NCI-H524 treated with DMSO at 0.1 percent for 48 hours (cell line): ENCODE measurements at regions not wholly inside any gene's neighbourhood (a gene's known extent, or its start where the extent isn't known, plus 50 kb on each side); places are given as distances from the start of the nearest gene placed in this dataset.
"Not testable (repeated sequence)": the region's sequence is repeated elsewhere in the genome, so short reads cannot be mapped to it uniquely, and the experiment has no call there.

Experiments used
- DNase-seq: peaks from one replicate; lab custom pipeline; 2025; lab: John Stamatoyannopoulos, UW

- not testable (repeated sequence) for DNase-seq
Measured at GRCh38 chrX:90575155-90575554, 653.4 kb downstream of the TGIF2LX start.

- not testable (repeated sequence) for DNase-seq
Measured at GRCh38 chrX:90601921-90602320, 680.2 kb downstream of the TGIF2LX start.

- DNase-seq = not testable (repeated sequence)
Measured at GRCh38 chrX:90605736-90606135, 684.0 kb downstream of the TGIF2LX start.

GRCh38 chrX:90617710-90618325, 696.1 kb downstream of the TGIF2LX start:
- DNase-seq = no peak

GRCh38 chrX:90665161-90665560, 743.5 kb downstream of the TGIF2LX start:
- DNase-seq = peak; percentile 46

GRCh38 chrX:90713552-90713951, 721.1 kb upstream of the PABPC5 start:
- not testable (repeated sequence) for DNase-seq

GRCh38 chrX:90737555-90737954, 697.1 kb upstream of the PABPC5 start:
- DNase-seq = not testable (repeated sequence)

GRCh38 chrX:90757619-90758018, 677.0 kb upstream of the PABPC5 start:
- DNase-seq = not testable (repeated sequence)

GRCh38 chrX:90765482-90765881, 669.2 kb upstream of the PABPC5 start:
- not testable (repeated sequence) for DNase-seq

GRCh38 chrX:90780286-90780789, 654.3 kb upstream of the PABPC5 start:
- not testable (repeated sequence) for DNase-seq
